CD4-positive, alpha-beta T cell (primary cell): ENCODE measurements at regions not wholly inside any gene's neighbourhood (a gene's known extent, or its start where the extent isn't known, plus 50 kb on each side); places are given as distances from the start of the nearest gene placed in this dataset.

Source experiments
- ATAC-seq: fragments of 200-7000 bp; cut with Tn5 transposase; one replicate; pipeline ENCODE4 v1.10.0; 2022; ENCODE audit warnings: mild to moderate bottlenecking; ENCODE audit not compliant: poor library complexity
- CTCF ChIA-PET: fragments of 350-600 bp; sonication (Branson Sonifier 250); formaldehyde crosslinking; loops from one replicate; lab custom pipeline; 2021; ENCODE audit warnings: antibody characterized with exemption, inconsistent platforms; lab: Charles Lee
- POLR2A ChIA-PET: fragments of 350-600 bp; sonication (Branson Sonifier 250); formaldehyde crosslinking; loops from one replicate; lab custom pipeline; 2021; ENCODE audit warnings: antibody characterized with exemption, inconsistent platforms; lab: Charles Lee
- DNase-seq, 14 experiments: peaks; one replicate each; pipeline ENCODE4 v3.0.0-alpha.2; 2013 to 2020; ENCODE audit warnings: mixed read lengths in 2 of 14
- H3K27ac ChIP-seq, 2 donors: one replicate each; pipeline versions ENCODE4 v1.5.1 to v1.7.0; 2013; ENCODE audit warnings: low read length in 2 of 2, low read depth in 1 of 2, mild to moderate bottlenecking in 1 of 2
- H3K27me3 ChIP-seq, 2 experiments: 1 replicate in 1 of 2; 2 replicates in 1 of 2; pipeline versions ENCODE4 v1.6.1 to v1.7.0; 2013; ENCODE audit warnings: low read length in 2 of 2, control low read depth in 1 of 2, mild to moderate bottlenecking in 1 of 2, moderate library complexity in 1 of 2; ENCODE audit not compliant: insufficient read depth in 2 of 2, control insufficient read depth in 1 of 2
- H3K36me3 ChIP-seq: one replicate; pipeline ENCODE4 v1.6.1; 2013; ENCODE audit warnings: low read length, control low read depth; ENCODE audit not compliant: insufficient read depth
- H3K4me1 ChIP-seq: one replicate; pipeline ENCODE4 v1.6.1; 2013; ENCODE audit warnings: low read length, control low read depth; ENCODE audit not compliant: insufficient read depth
- H3K4me3 ChIP-seq: one replicate; pipeline ENCODE4 v1.5.1; 2013; ENCODE audit warnings: mild to moderate bottlenecking, low read length, moderate library complexity
- H3K9me3 ChIP-seq, 2 experiments: 1 replicate in 1 of 2; 2 replicates in 1 of 2; pipeline versions ENCODE4 v1.6.1 to v1.7.0; 2013; ENCODE audit warnings: low read length in 2 of 2, mild to moderate bottlenecking in 2 of 2, control low read depth in 1 of 2, moderate library complexity in 1 of 2; ENCODE audit not compliant: control insufficient read depth in 1 of 2, insufficient read depth in 1 of 2
- H3K27ac Mint-ChIP-seq: one replicate; pipeline ENCODE4 v1.8.0; 2020; ENCODE audit warnings: mixed read lengths
- H3K27me3 Mint-ChIP-seq: one replicate; pipeline ENCODE4 v1.8.0; 2021; ENCODE audit warnings: mixed read lengths
- H3K36me3 Mint-ChIP-seq: one replicate; pipeline ENCODE4 v1.8.0; 2021; ENCODE audit warnings: low read depth, mixed read lengths
- H3K4me1 Mint-ChIP-seq: one replicate; pipeline ENCODE4 v1.8.0; 2021; ENCODE audit warnings: low read depth, mixed read lengths
- H3K4me3 Mint-ChIP-seq: one replicate; pipeline ENCODE4 v1.8.0; 2020; ENCODE audit warnings: mild to moderate bottlenecking, mixed read lengths
- H3K9me3 Mint-ChIP-seq: one replicate; pipeline ENCODE4 v1.8.0; 2020; ENCODE audit warnings: mixed read lengths
- CTCF ChIP-seq: fragments of 200-600 bp; IDR thresholded peaks from one replicate; pipeline ENCODE4 v1.8.0; 2022; ENCODE audit warnings: antibody characterized with exemption, mild to moderate bottlenecking
- intact Hi-C, 2 experiments: fragments of 100-400 bp; cut with DNase I in 1 of 2; cut with micrococcal nuclease in 1 of 2; formaldehyde crosslinking; loops; one replicate each; pipeline versions ENCODE4 v1.15.1 to v1.9.0; 2023 to 2025; cut with DNase I, micrococcal nuclease

DNA sequence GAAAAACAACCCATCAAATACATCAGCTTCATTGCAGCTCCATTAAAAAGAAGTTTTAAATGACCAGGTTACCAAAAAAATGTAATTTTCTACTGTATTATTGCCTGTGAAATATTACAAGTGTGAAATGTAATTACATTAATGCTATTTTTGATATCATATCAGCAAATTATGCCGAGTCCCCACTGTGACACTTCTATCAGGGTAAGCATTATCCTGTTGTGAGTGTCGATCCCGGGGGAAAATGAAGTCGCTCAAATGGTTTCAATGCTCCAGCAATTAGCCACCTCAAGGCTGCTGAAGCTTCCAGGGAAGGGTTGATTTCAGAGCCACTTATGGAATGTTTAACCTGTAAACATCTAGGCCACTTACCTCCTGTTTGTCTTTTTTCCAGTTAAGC, 70.4 kb downstream of the RCN1 start:
- peaks cover 6 to 7% of the 10 kb centered on the region in 2 experiments for H3K27me3 ChIP-seq
- H3K4me1 ChIP-seq = no peaks in the 10 kb centered on the region
- no peak overlapping the region for H3K4me3 Mint-ChIP-seq
- no peaks in the 10 kb centered on the region for H3K36me3 ChIP-seq
- CTCF ChIA-PET = no interaction called here
- H3K9me3 Mint-ChIP-seq = no peaks in the 10 kb centered on the region
- POLR2A ChIA-PET = no interaction called here
- H3K9me3 ChIP-seq = no peaks in the 10 kb centered on the region
- no peaks in the 10 kb centered on the region for H3K4me1 Mint-ChIP-seq
- intact Hi-C loops = no loop called here
- H3K36me3 Mint-ChIP-seq = no peaks in the 10 kb centered on the region
- H3K27ac ChIP-seq = no peak overlapping the region
- H3K27ac Mint-ChIP-seq = no peak overlapping the region
- no peak overlapping the region for H3K4me3 ChIP-seq
- no peak for DNase-seq
- no peak for ATAC-seq
- no peak for TF ChIP-seq CTCF
- H3K27me3 Mint-ChIP-seq = peaks cover 22% of the 10 kb centered on the region

DNA sequence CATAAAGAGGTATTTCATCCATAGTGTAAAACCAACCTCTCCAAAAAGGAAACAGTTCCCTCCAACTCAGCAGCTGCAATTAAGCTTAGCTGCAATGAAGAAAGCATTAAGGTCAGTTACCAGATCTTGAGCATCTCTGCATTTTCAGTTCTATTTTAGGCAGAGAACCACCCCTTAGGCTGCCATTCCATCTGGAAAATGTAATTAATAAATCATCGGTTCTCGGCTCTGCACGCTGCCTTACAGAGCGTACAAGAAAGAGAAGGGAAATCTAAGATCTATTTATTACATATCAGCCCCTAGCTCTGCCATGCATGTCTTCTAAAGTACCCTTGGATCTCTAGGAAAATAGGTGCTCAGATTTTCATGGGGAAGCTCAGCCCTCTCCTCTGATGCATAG, 71.5 kb downstream of the RCN1 start:
- intact Hi-C loops = no loop called here
- Mint-ChIP-seq H3K27me3 (peaks cover 22% of the 10 kb centered on the region), H3K4me3 (no peak overlapping the region), H3K27ac (no peak overlapping the region), H3K36me3 (no peaks in the 10 kb centered on the region), H3K4me1 (no peaks in the 10 kb centered on the region), H3K9me3 (no peaks in the 10 kb centered on the region)
- ATAC-seq (no peak), DNase-seq (no peak)
- Histone ChIP-seq H3K4me1 (no peaks in the 10 kb centered on the region), H3K27me3 (peaks cover 6 to 7% of the 10 kb centered on the region in 2 experiments), H3K9me3 (no peaks in the 10 kb centered on the region), H3K36me3 (no peaks in the 10 kb centered on the region), H3K4me3 (no peak overlapping the region), H3K27ac (no peak overlapping the region)
- ChIA-PET POLR2A (no interaction called here), CTCF (no interaction called here)
- no peak for TF ChIP-seq CTCF

DNA sequence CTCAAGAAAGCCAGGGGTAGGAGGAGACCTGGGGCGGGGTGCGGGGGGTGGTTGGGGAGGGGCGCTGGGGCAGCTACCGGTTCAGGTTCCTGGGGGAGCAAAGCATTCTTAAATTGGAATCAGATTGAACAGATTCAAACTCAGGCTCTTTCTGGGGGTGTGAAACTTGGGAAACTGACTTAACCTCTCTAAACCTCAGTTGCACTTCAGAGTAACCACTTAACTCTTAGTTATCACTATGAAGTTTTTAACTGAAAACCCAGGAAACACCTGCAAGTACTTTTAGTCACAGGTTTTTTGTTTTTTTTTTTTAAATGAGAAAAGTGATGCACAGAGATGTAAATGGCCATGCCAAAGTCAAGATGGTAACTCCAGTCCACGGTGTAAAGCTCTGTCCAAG, 72.0 kb downstream of the RCN1 start:
- Mint-ChIP-seq H3K4me1 (no peaks in the 10 kb centered on the region), H3K9me3 (no peaks in the 10 kb centered on the region), H3K27me3 (peaks cover 17% of the 10 kb centered on the region), H3K36me3 (no peaks in the 10 kb centered on the region), H3K4me3 (no peak overlapping the region), H3K27ac (no peak overlapping the region)
- no peaks in the 10 kb centered on the region for H3K36me3 ChIP-seq
- POLR2A ChIA-PET = no interaction called here
- no peak overlapping the region for H3K4me3 ChIP-seq
- H3K4me1 ChIP-seq = no peaks in the 10 kb centered on the region
- ATAC-seq (no peak), DNase-seq (no peak)
- intact Hi-C loops = no loop called here
- no peak overlapping the region for H3K27ac ChIP-seq
- H3K9me3 ChIP-seq = no peaks in the 10 kb centered on the region
- no peak for TF ChIP-seq CTCF
- H3K27me3 ChIP-seq = peaks cover 6 to 7% of the 10 kb centered on the region in 2 experiments
- CTCF ChIA-PET = interaction anchor here (1.0 to 1.9 kb wide), 2 partner anchors 10 to 13 kb away, joined by 4 to 7 read pairs; no protein-coding TSS in a partner anchor
